Kidney (tissue), 13 donors: ENCODE measurements at regions not wholly inside any gene's neighbourhood (a gene's known extent, or its start where the extent isn't known, plus 50 kb on each side); places are given as distances from the start of the nearest gene placed in this dataset.

Experiments used
- DNase-seq, 5 donors: peaks; one replicate each; pipeline ENCODE4 v3.0.0-alpha.2; 2013 to 2020
- FAIRE-seq: peaks from 2 replicates; lab custom pipeline; 2012; peaks lifted over from hg19 to GRCh38; lab: Jason Lieb, UNC
- H3K27ac ChIP-seq, 2 donors: one replicate each; pipeline ENCODE4 v1.7.0; 2013; ENCODE audit warnings: low read depth in 2 of 2, low read length in 2 of 2, inconsistent platforms in 1 of 2
- H3K27me3 ChIP-seq: one replicate; pipeline ENCODE4 v1.7.1; 2013; ENCODE audit warnings: low read length, inconsistent platforms; ENCODE audit not compliant: control insufficient read depth, insufficient read depth
- H3K36me3 ChIP-seq, 3 donors: one replicate each; pipeline versions ENCODE4 v1.7.0 to v1.7.1; 2013; ENCODE audit warnings: low read length in 3 of 3, control low read depth in 1 of 3, inconsistent platforms in 1 of 3; ENCODE audit not compliant: insufficient read depth in 3 of 3, control insufficient read depth in 2 of 3
- H3K4me1 ChIP-seq, 3 donors: one replicate each; pipeline versions ENCODE4 v1.7.0 to v1.7.1; 2013; ENCODE audit warnings: low read length in 3 of 3, inconsistent platforms in 1 of 3, low read depth in 1 of 3; ENCODE audit not compliant: control insufficient read depth in 2 of 3, insufficient read depth in 2 of 3
- H3K4me3 ChIP-seq, 3 donors: one replicate each; pipeline versions ENCODE4 v1.7.0 to v1.8.1; 2013; ENCODE audit warnings: low read length in 3 of 3, control low read depth in 1 of 3, inconsistent platforms in 1 of 3
- H3K9ac ChIP-seq, 3 donors: one replicate each; pipeline versions ENCODE4 v1.7.0 to v1.7.1; 2013; ENCODE audit warnings: low read length in 3 of 3, control low read depth in 1 of 3, inconsistent platforms in 1 of 3
- H3K9me3 ChIP-seq, 3 donors: one replicate each; pipeline versions ENCODE4 v1.7.0 to v1.7.1; 2013; ENCODE audit warnings: low read length in 3 of 3, control low read depth in 1 of 3, inconsistent platforms in 1 of 3; ENCODE audit not compliant: control insufficient read depth in 2 of 3, insufficient read depth in 1 of 3
- intact Hi-C: fragments of 100-400 bp; cut with DNase I; formaldehyde crosslinking; loops from one replicate; pipeline ENCODE4 v1.11.1; 2022
- TF ChIP-seq, protein P1 (sequence below): IDR thresholded peaks from 3 replicates; pipeline ENCODE4 v1.5.1; 2012; ENCODE audit warnings: mild to moderate bottlenecking, moderate library complexity, borderline replicate concordance; ENCODE audit not compliant: insufficient read depth; ENCODE audit errors: extremely low read depth
- donor health status: control.
- donor health status: control.
- donor health status: control.
- donor health status: control.
- donor health status: control.
- donor health status: DM: yes; HTN: yes; CAD: no.
- donor health status: Normal renal cell carcinoma (clear cell type).

DNA sequence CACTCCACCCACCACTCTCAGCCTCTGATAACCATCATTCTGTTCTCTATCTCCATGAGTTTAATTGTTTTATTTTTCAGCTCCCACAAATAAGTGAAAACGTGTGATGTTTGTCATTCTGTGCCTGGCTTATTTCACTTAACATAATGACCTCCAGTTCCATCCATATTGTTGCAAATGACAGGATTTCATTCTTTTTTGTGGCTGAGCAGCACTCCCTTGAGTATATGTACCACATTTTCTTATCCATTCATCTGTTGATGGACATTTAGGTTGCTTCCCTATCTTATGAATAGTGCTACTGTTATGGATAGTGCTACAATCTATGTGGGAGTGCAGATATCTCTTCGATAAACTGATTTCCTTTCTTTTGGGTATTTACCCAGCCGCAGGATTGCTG, 103.3 kb upstream of the PDE7B start:
- Histone ChIP-seq H3K4me3 (no peak overlapping the region), H3K9me3 (no peaks in the 10 kb centered on the region), H3K9ac (no peak overlapping the region), H3K36me3 (no peaks in the 10 kb centered on the region), H3K27me3 (no peaks in the 10 kb centered on the region), H3K4me1 (no peaks in the 10 kb centered on the region), H3K27ac (no peak overlapping the region)
- intact Hi-C loops = no loop called here
- no peak for FAIRE-seq
- DNase-seq = no peak
- TF ChIP-seq, protein P1, sequence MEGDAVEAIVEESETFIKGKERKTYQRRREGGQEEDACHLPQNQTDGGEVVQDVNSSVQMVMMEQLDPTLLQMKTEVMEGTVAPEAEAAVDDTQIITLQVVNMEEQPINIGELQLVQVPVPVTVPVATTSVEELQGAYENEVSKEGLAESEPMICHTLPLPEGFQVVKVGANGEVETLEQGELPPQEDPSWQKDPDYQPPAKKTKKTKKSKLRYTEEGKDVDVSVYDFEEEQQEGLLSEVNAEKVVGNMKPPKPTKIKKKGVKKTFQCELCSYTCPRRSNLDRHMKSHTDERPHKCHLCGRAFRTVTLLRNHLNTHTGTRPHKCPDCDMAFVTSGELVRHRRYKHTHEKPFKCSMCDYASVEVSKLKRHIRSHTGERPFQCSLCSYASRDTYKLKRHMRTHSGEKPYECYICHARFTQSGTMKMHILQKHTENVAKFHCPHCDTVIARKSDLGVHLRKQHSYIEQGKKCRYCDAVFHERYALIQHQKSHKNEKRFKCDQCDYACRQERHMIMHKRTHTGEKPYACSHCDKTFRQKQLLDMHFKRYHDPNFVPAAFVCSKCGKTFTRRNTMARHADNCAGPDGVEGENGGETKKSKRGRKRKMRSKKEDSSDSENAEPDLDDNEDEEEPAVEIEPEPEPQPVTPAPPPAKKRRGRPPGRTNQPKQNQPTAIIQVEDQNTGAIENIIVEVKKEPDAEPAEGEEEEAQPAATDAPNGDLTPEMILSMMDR = no peak

GRCh38 chr6:135750081-135750480, 101.4 kb upstream of the PDE7B start:
- FAIRE-seq (no peak), DNase-seq (no peak)
- H3K27ac ChIP-seq = no peak overlapping the region
- H3K36me3 ChIP-seq = no peaks in the 10 kb centered on the region
- no peaks in the 10 kb centered on the region for H3K27me3 ChIP-seq
- TF ChIP-seq, protein P1 = no peak
- no peaks in the 10 kb centered on the region for H3K4me1 ChIP-seq
- H3K4me3 ChIP-seq = no peak overlapping the region
- no peak overlapping the region for H3K9ac ChIP-seq
- intact Hi-C loops = no loop called here
- no peaks in the 10 kb centered on the region for H3K9me3 ChIP-seq

DNA sequence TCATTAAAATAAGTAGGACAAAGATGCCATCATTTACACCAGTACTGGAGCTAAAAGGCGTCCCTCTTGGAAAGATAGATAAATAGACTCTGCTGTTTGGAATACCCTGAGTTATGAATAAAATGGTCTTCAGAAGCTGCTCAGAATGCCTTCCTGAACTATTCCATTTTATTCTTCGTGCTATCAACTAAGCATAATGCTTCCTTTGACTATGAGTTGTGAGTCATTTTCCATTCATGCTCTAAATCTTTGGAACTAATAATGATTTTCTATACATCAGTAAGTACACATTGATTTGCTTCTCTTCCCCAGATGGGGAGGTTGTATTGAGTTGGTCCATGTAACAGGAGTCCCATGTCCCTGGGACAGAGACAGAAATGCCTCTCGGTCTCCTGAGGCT, 98.3 kb upstream of the PDE7B start:
- Histone ChIP-seq H3K4me1 (no peaks in the 10 kb centered on the region), H3K36me3 (no peaks in the 10 kb centered on the region), H3K27ac (no peak overlapping the region), H3K27me3 (no peaks in the 10 kb centered on the region), H3K9me3 (no peaks in the 10 kb centered on the region), H3K4me3 (no peak overlapping the region), H3K9ac (no peak overlapping the region)
- DNase-seq = no peak
- TF ChIP-seq, protein P1 = no peak
- intact Hi-C loops = no loop called here
- FAIRE-seq = no peak

DNA sequence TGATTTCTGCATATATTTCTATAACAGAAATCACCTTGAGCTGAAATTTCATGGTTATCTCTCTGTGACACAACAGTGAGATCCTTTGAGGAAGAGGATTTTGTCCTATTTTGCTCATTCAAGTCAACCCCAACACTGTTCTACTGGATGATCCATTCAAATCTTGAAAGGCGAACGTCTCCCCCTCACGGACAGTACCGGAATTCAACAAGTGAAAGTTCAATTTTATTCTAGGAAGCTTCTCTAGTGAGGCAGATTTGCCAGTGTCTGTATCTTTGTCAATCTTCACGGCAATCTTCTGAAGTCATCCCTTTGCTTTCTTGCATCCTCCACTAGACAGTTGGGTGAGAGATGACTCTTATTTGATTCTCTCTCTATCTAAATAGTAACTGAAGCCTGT, 91.7 kb upstream of the PDE7B start:
- no peak overlapping the region for H3K27ac ChIP-seq
- H3K36me3 ChIP-seq = no peaks in the 10 kb centered on the region
- intact Hi-C loops = no loop called here
- DNase-seq (no peak), FAIRE-seq (no peak)
- no peaks in the 10 kb centered on the region for H3K4me1 ChIP-seq
- no peaks in the 10 kb centered on the region for H3K27me3 ChIP-seq
- H3K9me3 ChIP-seq = no peaks in the 10 kb centered on the region
- no peak overlapping the region for H3K4me3 ChIP-seq
- TF ChIP-seq, protein P1 = no peak
- no peak overlapping the region for H3K9ac ChIP-seq
